OCI-LY7 (cell line): ENCODE measurements at regions not wholly inside any gene's neighbourhood (a gene's known extent, or its start where the extent isn't known, plus 50 kb on each side); places are given as distances from the start of the nearest gene placed in this dataset.
"Not testable (repeated sequence)": the region's sequence is repeated elsewhere in the genome, so short reads cannot be mapped to it uniquely, and the experiment has no call there.

ENCODE experiments used
- CTCF ChIP-seq: fragments of 200-600 bp; sonication (generic); conservative IDR thresholded peaks from 2 replicates; pipeline ENCODE4 v1.5.1; 2014; ENCODE audit warnings: mild to moderate bottlenecking, antibody characterized with exemption, low read length, moderate library complexity, mixed read lengths
- EZH2phosphoT487 ChIP-seq: fragments of 200-600 bp; sonication (generic); IDR thresholded peaks from 2 replicates; pipeline ENCODE4 v1.6.1; 2018; ENCODE audit warnings: low read depth, borderline replicate concordance, mild to moderate bottlenecking, mixed run types, antibody characterized with exemption, low read length, moderate library complexity, mixed read lengths

- not testable (repeated sequence) for TF ChIP-seq CTCF, EZH2phosphoT487
These were observed 940.6 kb upstream of the ACO1 start for GRCh38 chr9:31443630-31444457.
